ENCODE measurements at regions not wholly inside any gene's neighbourhood (a gene's known extent, or its start where the extent isn't known, plus 50 kb on each side); places are given as distances from the start of the nearest gene placed in this dataset.
A peak's percentile ranks its signal among the peaks of the same experiment; 100 is the strongest.
"Not testable (repeated sequence)": the region's sequence is repeated elsewhere in the genome, so short reads cannot be mapped to it uniquely, and the experiment has no call there.

- DNase-seq (ENCODE audit: low read depth) = no peak
Measured at GRCh38 chr1:208943291-208943690, 640.2 kb upstream of the CAMK1G start.

- no peak for DNase-seq (ENCODE audit: low read depth)
Measured at GRCh38 chr1:208944981-208945451, 638.5 kb upstream of the CAMK1G start.

GRCh38 chr1:208950206-208950605 is 633.3 kb upstream of the CAMK1G start:
- DNase-seq (ENCODE audit: low read depth) = no peak

- no peak for DNase-seq (ENCODE audit: low read depth)
Measured at GRCh38 chr1:208951026-208951525, 632.4 kb upstream of the CAMK1G start.

DNA sequence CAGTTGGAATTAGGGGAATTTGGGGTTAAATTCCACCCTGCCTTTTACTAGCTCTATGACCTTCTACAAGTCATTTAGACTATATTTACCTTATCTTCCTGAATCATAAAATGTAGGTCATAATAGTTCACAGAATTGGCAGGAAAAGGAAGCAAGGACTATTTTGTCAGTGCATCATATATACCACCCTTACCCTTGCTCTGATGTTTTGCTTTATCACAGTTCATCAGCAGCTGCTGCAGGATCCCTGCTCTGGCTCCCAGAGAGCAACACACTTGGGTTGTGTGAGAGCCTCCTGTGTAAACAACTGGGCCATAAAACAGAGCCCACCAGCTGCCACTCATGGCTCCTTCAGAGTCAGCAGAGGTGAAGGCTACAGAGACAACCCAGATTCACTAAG is 631.6 kb upstream of the CAMK1G start:
- no peak for DNase-seq (ENCODE audit: low read depth)

GRCh38 chr1:208962867-208963266 is 620.6 kb upstream of the CAMK1G start:
- DNase-seq (ENCODE audit: low read depth) = no peak

GRCh38 chr1:208965351-208965750 is 618.2 kb upstream of the CAMK1G start:
- no peak for DNase-seq (ENCODE audit: low read depth)

GRCh38 chr1:208967334-208967733 is 616.2 kb upstream of the CAMK1G start:
- DNase-seq (ENCODE audit: low read depth) = no peak

- no peak for DNase-seq (ENCODE audit: low read depth)
Measured at GRCh38 chr1:208974717-208975116, 608.8 kb upstream of the CAMK1G start.

DNA sequence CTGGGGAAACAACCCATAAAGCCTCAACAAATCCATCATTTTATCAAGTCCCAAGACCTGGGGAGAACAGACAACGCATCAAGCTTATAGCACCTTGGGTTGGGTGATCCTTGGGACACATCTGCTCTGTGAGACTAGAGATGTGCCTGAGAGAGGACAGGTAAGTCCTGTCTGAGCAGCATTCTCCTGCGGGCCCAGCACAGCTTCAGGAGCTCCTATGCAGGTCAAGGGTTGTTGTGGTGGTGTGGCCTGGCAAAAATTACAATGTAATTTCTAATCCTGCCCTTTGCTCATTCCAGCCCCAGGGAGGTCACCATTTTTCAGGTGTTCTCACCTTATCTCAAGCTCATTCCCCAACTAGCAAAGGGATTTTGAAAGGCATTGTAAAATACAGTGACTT is 608.1 kb upstream of the CAMK1G start:
- DNase-seq (ENCODE audit: low read depth) = no peak

GRCh38 chr1:208977012-208977411 is 606.5 kb upstream of the CAMK1G start:
- no peak for DNase-seq (ENCODE audit: low read depth)

- no peak for DNase-seq (ENCODE audit: low read depth)
Measured at GRCh38 chr1:208977638-208978256, 605.8 kb upstream of the CAMK1G start.

DNA sequence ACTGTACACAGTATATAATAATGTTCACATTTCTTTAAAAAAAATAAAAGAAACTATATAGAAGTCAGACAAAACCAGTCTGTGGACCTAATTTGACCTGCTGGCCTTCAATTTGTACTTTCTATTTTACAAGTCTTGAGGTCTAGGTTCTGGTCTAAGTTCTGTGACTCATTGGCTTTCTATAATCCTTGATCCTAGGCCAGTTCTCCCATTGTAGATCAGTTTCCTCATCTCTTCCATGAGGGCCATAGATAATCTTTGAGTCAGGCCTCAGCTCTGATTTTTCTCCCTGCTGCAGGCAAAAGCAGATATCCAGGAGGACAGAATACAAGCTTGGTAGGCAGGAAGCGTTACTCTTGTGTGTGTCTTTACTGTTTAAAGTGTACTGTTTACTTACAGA is 603.7 kb upstream of the CAMK1G start:
- no peak for DNase-seq (ENCODE audit: low read depth)

DNA sequence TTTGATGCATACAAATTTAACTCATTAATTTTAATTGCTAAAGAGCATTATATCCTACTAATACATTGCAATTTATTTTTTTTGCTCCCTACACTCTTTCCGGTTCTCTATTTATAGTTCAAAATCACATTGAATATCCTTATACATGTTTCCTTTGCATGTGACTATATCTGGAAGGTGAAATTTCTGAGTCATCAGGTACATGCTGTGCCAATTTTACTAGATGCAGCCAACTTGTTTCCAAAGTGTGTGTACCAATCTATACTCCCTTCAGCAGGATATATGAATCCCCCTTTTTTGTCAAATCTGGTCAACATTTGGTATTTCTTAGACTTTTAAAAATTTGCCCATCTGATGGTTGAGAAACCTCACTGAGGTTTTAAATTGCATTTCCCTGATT is 602.9 kb upstream of the CAMK1G start:
- no peak for DNase-seq (ENCODE audit: low read depth)

GRCh38 chr1:208985231-208985630 is 598.3 kb upstream of the CAMK1G start:
- DNase-seq (ENCODE audit: low read depth) = no peak

- peak; percentile 41 for DNase-seq (ENCODE audit: low read depth)
Measured at GRCh38 chr1:208988811-208989222, 594.7 kb upstream of the CAMK1G start.

- DNase-seq (ENCODE audit: low read depth) = no peak
Measured at GRCh38 chr1:208990456-208990855, 593.1 kb upstream of the CAMK1G start.

GRCh38 chr1:208997053-208997452 is 586.5 kb upstream of the CAMK1G start:
- DNase-seq (ENCODE audit: low read depth) = not testable (repeated sequence)

- no peak for DNase-seq (ENCODE audit: low read depth)
Measured at GRCh38 chr1:208997726-208998312, 585.7 kb upstream of the CAMK1G start.

DNA sequence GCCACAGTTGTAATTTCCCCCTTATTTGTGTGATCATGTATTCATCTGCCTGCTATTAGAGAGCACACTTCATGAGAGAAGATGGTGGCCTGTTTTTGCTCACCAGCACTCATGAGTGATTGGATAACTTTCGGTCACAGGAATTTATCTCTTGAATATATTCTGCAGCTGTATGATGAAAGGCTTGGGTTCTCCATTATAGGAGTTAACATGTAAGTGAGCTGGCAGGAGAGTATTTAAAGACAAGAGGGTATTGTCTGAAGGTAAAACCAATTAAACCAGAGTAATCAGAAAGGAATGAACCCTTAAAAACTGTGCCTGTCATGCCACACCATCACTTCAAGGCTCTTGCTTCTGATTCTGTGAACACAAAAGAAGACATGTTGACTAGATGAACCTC is 574.9 kb upstream of the CAMK1G start:
- no peak for DNase-seq (ENCODE audit: low read depth)

- DNase-seq (ENCODE audit: low read depth) = no peak
Measured at GRCh38 chr1:209010475-209011230, 572.9 kb upstream of the CAMK1G start.

GRCh38 chr1:209012443-209013196 is 570.9 kb upstream of the CAMK1G start:
- no peak for DNase-seq (ENCODE audit: low read depth)
